ENCODE measurements at regions not wholly inside any gene's neighbourhood (a gene's known extent, or its start where the extent isn't known, plus 50 kb on each side); places are given as distances from the start of the nearest gene placed in this dataset.
"Not testable (repeated sequence)": the region's sequence is repeated elsewhere in the genome, so short reads cannot be mapped to it uniquely, and the experiment has no call there.

DNA sequence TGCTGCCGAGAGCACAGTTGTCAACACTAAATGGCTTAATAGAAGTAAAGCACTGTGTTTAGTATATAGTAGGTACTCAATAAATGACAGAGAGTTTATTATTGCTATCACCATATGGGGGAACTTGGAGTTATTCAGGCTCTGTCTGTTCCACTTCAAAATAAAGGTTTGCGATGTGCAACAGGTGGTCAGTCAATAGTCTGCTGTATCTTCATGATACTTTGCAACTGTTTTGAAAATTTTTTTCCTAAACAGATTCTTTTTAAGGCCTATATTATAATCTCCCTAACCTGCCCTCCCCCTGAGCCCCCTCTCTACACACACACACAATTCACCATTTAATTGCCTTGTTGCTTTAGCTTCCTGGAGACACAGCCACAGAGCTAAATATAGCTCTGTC lies 164.7 kb upstream of the NR2F2 start:
- DNase-seq = no peak

DNA sequence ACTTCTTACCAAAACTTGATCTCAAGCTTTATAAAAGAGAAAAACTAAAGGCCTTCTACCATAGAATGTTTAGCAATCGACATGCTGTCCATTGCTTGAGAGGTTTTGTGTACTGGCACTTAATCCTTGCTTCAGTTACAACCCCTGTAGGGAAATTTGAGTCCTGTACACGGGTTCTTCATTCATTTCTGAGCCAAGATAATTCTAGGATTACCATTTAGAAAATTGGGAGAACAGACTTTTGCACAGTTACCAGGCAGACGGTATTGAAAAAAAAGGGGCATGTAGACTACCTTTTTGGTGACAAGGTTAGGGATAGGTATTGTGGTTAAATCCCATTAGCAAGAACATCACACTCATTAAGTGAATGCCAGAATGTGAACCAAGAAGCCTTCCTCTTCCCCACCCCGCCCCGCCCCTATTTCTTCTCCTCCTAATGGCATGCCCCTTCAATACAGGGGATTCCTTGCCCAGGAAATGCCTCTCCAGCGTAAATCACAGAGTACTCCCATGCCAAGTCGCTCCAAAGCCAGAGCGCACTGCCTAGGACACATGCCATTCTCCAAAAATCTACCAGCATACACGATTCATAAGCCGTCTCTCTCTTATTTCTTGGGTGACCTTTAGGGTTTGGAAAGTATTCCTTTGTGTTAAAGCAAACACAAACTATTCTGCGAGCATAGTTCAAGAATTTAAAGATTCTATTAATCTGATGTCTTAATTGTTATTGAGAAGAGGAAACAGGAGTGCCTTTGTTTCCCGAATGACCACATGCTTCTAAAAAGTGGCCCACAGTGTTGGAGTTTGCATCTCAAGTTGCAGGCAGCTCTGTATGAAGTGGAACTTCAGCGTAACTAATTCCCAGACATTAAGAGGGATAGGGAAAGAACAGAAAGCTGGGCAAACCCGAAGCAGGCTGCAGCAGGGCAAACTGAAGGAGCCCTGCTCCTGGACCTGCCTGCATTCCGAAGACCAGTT lies 164.0 kb upstream of the NR2F2 start:
- DNase-seq = no peak

- not testable (repeated sequence) for DNase-seq
Observed at GRCh38 chr15:96170616-96170978, 159.9 kb upstream of the NR2F2 start.

DNA sequence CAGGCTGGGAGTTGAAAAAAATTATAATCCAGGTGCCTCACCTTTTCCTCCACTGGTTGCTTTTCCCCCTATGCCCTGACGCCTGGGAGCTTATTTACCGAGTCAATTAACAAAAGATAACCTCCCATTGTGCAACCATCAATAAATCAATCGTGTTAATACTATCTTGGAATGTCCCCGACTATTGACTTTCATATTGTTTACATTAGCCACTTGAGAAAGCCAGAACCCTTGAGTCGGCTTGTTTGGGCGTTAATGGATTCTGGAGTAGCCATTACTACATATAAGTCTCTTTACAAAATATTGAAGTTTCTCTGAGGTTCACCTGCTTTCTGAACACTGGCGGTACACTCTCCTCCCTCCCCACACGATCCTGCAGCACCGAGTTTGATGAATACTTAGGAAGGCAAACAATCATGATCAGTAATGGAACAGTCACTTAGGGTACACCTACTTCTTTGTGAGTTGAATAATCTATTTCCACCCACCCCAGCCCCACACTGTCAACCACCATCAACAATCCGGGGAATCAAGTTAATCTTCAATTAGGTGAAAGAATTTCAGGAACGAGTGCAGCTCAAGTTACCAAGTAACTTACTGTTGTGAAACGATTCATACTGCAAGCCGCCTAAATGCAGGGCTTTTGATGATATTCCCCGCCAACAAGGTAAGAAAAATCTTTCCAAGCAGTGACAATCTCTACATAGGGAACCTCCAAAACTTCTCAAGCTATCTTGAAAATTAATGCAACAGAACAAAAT lies 159.3 kb upstream of the NR2F2 start:
- no peak for DNase-seq

- DNase-seq = no peak
Observed at GRCh38 chr15:96171853-96172296, 158.6 kb upstream of the NR2F2 start.

GRCh38 chr15:96172417-96172816 lies 158.1 kb upstream of the NR2F2 start:
- no peak for DNase-seq

GRCh38 chr15:96176831-96177230 lies 153.7 kb upstream of the NR2F2 start:
- no peak for DNase-seq

- no peak for DNase-seq
Observed at GRCh38 chr15:96177279-96177678, 153.2 kb upstream of the NR2F2 start.

DNA sequence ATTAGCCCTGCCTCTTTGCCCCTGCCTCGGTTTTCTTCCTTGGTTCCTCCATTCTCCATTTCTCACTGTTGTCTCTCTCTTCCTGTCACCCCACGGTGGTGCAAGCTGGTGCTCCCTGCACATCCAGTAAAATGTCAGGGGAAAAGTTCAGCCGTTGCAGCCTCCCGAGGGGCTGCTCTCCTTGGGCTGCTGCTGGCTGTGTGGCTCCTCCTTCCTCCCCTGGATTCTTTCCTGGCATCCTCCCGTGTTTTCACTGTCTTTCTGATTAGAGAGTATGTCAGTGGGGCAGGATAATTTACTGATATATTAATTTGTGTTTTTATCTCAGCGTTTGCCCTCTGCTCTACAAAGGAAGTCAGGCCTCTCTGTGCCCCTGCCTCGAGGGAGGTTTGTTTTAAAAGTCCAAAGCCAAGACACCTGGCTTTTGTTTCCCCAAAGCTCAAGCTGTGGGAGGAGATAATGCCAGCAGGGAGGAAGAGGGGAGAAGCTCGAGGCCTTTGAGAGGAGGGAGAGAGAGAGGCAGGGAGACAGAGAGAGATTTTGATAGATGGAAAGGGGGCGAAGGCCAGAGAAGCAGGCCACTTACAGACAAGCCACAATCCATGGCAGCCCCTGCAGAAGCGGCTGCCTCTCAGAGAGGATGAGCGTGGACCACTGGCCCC lies 150.3 kb upstream of the NR2F2 start:
- DNase-seq = no peak

DNA sequence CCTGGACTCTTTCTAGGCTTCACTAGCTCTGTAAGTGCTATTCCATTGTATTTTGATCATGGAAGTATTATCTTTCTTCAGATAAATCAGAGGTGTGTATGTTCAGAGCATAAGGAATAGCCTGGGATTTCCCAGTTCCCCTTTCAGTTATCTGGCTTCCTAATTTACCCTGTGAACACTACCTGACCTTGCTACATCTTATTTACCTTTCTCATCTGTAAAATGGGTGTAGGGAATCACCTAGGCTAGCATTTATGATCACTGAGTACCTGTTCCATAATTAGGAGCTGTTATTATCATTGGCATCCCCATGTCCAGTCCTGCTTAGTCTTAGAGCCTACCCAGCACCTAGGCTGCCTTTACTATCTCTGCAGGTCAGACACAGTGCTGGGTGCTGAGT lies 149.3 kb upstream of the NR2F2 start:
- no peak for DNase-seq

GRCh38 chr15:96181873-96182301 lies 148.6 kb upstream of the NR2F2 start:
- DNase-seq = peak; percentile 88 to 97 (median 93)

GRCh38 chr15:96182736-96183513 lies 147.6 kb upstream of the NR2F2 start:
- DNase-seq = no peak

DNA sequence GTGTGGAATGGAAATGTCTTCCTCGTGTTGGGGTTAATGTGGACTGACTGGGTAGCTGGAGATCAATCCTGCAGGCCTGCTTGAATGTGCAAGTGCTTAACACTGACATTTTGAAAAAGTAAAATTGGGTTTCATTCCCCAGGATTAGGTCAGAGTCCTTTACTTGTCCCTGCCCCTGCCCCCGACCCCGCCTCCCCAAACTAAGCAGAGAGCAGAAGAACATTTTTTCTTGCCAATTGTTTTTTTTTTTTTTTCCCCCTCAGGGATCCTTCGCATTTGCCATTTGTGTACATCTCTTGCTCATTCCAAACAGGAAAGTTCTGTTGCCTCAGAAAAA lies 147.0 kb upstream of the NR2F2 start:
- peak in 2 of 3 donors; percentile 53 to 64 for DNase-seq

GRCh38 chr15:96183867-96184266 lies 146.6 kb upstream of the NR2F2 start:
- no peak for DNase-seq

DNA sequence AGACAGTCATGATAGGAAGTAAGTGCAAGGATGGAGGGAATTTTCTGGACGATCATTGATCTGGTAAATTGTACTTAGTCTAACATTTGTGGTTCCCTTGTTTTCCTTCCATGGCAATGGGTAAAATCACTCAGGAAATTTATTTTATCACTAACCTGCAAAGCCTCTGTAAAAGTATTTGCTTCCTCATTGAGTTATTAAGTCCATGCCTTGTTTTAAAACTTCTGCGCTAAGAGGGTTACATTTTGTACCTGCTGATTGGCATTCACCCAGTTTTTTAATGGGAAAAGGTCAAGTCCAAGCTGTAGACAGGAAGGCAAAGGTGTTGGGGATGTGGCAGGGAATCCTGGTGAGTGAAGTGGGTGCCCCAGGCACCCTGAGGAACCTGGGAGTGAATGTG lies 146.2 kb upstream of the NR2F2 start:
- DNase-seq = no peak

DNA sequence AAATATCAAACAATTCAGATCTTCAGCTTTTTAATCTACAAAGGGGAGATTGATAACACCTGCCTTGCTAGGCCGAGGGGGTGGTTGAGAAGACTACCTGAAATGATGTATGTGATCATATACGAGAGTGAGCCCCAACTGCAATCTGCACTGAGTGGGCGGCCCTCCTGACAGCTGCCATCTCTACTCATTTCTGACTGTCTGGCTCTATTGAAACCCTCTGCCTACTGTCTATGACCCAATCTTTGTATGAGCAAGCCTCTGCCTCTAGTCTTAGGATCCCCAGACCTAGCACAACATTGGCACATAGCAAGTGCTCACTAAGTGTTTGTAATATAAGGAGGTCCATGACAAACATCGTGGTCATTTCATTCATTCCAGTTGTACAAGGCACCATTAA lies 144.4 kb upstream of the NR2F2 start:
- no peak for DNase-seq

DNA sequence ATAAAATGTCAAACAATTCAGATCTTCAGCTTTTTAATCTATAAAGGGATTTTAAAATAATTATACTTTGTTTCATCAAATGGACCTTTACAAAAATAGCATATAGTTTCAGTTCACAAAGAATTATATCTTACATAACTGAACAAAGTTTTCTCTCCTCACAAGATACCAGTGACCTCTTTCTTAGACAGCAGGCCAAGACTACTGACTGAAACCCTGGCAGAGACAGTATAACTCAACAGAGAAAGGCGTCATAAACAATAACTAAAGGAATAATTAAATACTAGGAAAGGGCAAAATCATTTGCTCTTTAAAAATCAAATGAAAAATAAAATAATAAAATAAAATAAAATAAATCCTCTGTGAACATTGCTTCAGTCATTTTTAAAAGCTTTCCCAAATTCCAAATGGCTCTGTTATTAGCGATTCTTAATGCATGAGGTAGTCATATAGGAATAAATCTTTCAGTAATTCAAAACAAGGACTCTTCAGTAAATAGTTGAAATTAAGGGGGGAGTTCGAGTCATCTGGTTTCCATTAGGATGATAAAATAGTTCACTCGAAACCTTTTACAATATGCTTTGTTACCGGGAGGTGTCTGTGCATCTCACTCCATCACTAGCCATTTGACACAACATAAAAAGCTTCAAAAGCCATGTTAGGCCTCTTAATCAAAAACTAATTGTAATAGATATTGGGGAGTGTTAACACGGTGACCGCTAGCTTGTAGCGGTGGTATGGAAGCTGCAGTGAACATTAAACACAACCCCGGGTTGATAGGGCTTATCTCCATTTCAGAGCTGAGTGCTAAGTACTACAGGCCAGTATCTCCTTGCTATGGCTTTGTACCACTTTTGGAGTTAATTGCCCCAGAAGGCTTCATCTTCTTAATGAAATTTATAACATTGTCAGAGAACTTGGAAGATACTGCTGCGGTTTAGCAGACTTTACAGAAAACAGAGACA lies 142.9 kb upstream of the NR2F2 start:
- peak in 1 of 3 donors; percentile 68 for DNase-seq

DNA sequence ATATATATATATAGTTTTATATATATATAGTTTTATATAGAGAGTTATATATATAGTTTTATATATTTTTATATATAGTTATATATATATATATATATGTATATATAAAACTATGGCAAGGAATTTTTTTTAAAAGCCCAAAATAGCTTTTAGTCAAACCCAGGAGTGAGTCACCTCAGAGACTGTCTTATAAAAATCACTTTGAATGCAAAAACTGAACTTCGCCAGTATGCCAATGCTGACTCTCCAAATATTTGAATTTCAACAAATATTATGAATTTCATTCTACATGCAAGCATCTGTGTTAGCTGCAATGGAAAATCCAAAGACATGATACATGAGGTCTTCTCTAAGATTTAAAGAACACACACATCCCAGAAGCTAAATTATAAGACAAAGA lies 132.8 kb upstream of the NR2F2 start:
- no peak for DNase-seq

DNA sequence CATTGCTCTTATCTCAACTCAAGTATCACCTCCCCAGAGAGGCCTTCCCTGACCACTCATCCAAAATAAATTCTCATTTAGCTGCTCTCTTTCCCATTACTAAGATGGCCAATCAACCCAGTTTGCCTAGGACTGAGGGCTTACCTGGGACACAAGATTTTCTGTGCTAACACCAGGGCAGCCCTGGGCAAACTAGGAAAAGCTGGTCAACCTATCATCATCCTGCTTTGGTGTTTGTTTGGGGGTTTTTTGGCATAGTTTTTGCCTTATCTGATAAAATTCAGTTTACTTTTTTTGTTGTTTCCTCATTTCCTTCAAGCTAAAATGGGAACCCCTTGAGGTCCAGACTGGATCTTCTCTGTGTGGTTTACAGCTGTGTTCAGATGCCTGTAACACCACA lies 131.4 kb upstream of the NR2F2 start:
- no peak for DNase-seq

DNA sequence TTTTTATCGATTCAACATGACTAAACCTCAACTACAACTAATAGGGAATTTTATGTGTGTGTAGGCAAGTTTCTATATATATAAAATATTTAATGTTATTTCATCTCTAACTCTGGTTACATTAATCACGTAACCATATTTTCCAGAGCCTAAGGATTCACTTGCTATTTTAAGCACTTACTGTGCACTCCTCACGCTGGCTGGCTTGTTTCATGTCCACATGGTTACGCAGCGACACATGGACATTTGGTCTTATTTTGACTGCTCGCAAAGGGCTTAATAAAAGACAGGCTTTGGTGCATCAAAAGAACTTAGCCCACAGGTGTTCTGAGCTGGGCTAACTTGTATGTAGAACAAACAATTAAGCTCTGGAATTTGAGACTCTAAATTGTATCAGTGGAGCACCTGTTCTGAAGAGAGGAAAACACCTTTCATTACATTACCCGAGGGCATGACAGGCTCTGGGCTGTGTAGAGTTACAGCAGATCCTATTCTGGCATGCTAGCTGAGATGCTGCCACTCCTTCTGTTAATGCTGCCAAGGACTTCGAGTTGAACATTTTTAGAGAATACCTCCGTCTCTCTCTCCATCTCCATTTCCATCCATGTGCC lies 130.0 kb upstream of the NR2F2 start:
- DNase-seq = no peak

Data from muscle of back (tissue), 3 donors.